Prostate gland (tissue), 2 donors: ENCODE measurements at regions not wholly inside any gene's neighbourhood (a gene's known extent, or its start where the extent isn't known, plus 50 kb on each side); places are given as distances from the start of the nearest gene placed in this dataset.

ENCODE experiments used
- DNase-seq: peaks from one replicate; pipeline ENCODE4 v3.0.0-alpha.2; 2019; ENCODE audit warnings: low spot score
- H3K27ac ChIP-seq, 2 donors: fragments of 200-600 bp; sonication (generic); 2 replicates each; pipeline ENCODE4 v1.5.1; 2017 to 2019
- H3K27me3 ChIP-seq: fragments of 200-600 bp; sonication (generic); replicated peaks from 2 replicates; pipeline ENCODE4 v1.5.1; 2019; ENCODE audit not compliant: insufficient read depth
- H3K36me3 ChIP-seq, 2 donors: fragments of 200-600 bp; sonication (generic); 1 replicate in 1 of 2; 2 replicates in 1 of 2; pipeline versions ENCODE4 v1.5.1 to v1.8.1; 2017 to 2019
- H3K4me1 ChIP-seq: fragments of 200-600 bp; sonication (generic); replicated peaks from 2 replicates; pipeline ENCODE4 v1.5.1; 2019
- H3K4me3 ChIP-seq, 2 donors: fragments of 200-600 bp; sonication (generic); 2 replicates each; pipeline ENCODE4 v1.5.1; 2017 to 2019
- H3K9me3 ChIP-seq: fragments of 200-600 bp; sonication (generic); 2 replicates; pipeline ENCODE4 v1.5.1; 2017
- CTCF ChIP-seq, 4 experiments: fragments of 200-600 bp in 2 of 4; fragments of 450-650 bp in 2 of 4; sonication (generic) in 2 of 4; IDR thresholded peaks; 1 replicate in 3 of 4; 2 replicates in 1 of 4; pipeline ENCODE4 v1.5.1; 2016 to 2019; ENCODE audit warnings: antibody characterized with exemption in 4 of 4, mild to moderate bottlenecking in 2 of 4, moderate library complexity in 2 of 4
- POLR2A ChIP-seq: fragments of 450-650 bp; IDR thresholded peaks from one replicate; pipeline ENCODE4 v1.6.1; 2016; ENCODE audit warnings: antibody characterized with exemption, mild to moderate bottlenecking
- POLR2AphosphoS5 ChIP-seq: sonication (generic); formaldehyde crosslinking; IDR thresholded peaks from one replicate; pipeline ENCODE4 v1.6.1; 2017; ENCODE audit warnings: antibody characterized with exemption
- WGBS: methylation state at CpG from one replicate; pipeline ENCODE4 v1.1.5; 2018; 5-methylcytosine and 5-hydroxymethylcytosine counted together
- intact Hi-C: fragments of 100-400 bp; cut with DNase I; formaldehyde crosslinking; loops from one replicate; pipeline ENCODE4 v1.14.2; 2022

GRCh38 chr5:124816381-124816780, 69.9 kb upstream of the ZNF608 start:
- TF ChIP-seq POLR2A (no peak), POLR2AphosphoS5 (no peak), CTCF (IDR thresholded peaks at IDR 0.05) (no peak)
- no peaks in the 10 kb centered on the region for H3K36me3 ChIP-seq
- intact Hi-C loops = no loop called here
- 61% methylated on average over 7 of the region's 7 CpGs for WGBS
- H3K9me3 ChIP-seq = no peaks in the 10 kb centered on the region
- no peak overlapping the region for H3K27ac ChIP-seq
- no peaks in the 10 kb centered on the region for H3K4me1 ChIP-seq
- no peak overlapping the region for H3K4me3 ChIP-seq
- DNase-seq = no peak
- no peaks in the 10 kb centered on the region for H3K27me3 ChIP-seq

- H3K36me3 ChIP-seq = no peaks in the 10 kb centered on the region
- H3K4me3 ChIP-seq = no peak overlapping the region
- no peak for DNase-seq
- H3K27ac ChIP-seq = no peak overlapping the region
- TF ChIP-seq POLR2A (no peak), POLR2AphosphoS5 (no peak), CTCF (IDR thresholded peaks at IDR 0.05) (no peak)
- intact Hi-C loops = no loop called here
- H3K27me3 ChIP-seq = no peaks in the 10 kb centered on the region
- WGBS = 95% methylated on average over 3 of the region's 3 CpGs
- no peaks in the 10 kb centered on the region for H3K4me1 ChIP-seq
- H3K9me3 ChIP-seq = no peaks in the 10 kb centered on the region
These were observed 72.8 kb upstream of the ZNF608 start for GRCh38 chr5:124819201-124819600.

- intact Hi-C loops = loop anchor here (5.0 to 10.0 kb wide), 2 partner anchors 82 to 660 kb away; no protein-coding TSS in a partner anchor
- Histone ChIP-seq H3K4me1 (no peaks in the 10 kb centered on the region), H3K9me3 (no peaks in the 10 kb centered on the region), H3K4me3 (no peak overlapping the region), H3K27me3 (no peaks in the 10 kb centered on the region), H3K27ac (no peak overlapping the region), H3K36me3 (no peaks in the 10 kb centered on the region)
- WGBS = 93% methylated on average over 2 of the region's 2 CpGs
- DNase-seq = no peak
- TF ChIP-seq POLR2A (no peak), CTCF (IDR thresholded peaks at IDR 0.05) (no peak), POLR2AphosphoS5 (no peak)
These were observed 76.2 kb upstream of the ZNF608 start for GRCh38 chr5:124822647-124823046.

- DNase-seq = no peak
- no peaks in the 10 kb centered on the region for H3K4me1 ChIP-seq
- H3K27me3 ChIP-seq = no peaks in the 10 kb centered on the region
- H3K9me3 ChIP-seq = no peaks in the 10 kb centered on the region
- no peak for TF ChIP-seq POLR2A
- TF ChIP-seq POLR2AphosphoS5 = no peak
- TF ChIP-seq CTCF (IDR thresholded peaks at IDR 0.05) = no peak
- H3K4me3 ChIP-seq = no peak overlapping the region
- H3K36me3 ChIP-seq = no peaks in the 10 kb centered on the region
- intact Hi-C loops = loop anchor here (5.0 to 10.0 kb wide), 2 partner anchors 81 to 659 kb away; no protein-coding TSS in a partner anchor
- 21% methylated on average over 3 of the region's 3 CpGs for WGBS
- no peak overlapping the region for H3K27ac ChIP-seq
These were observed 76.9 kb upstream of the ZNF608 start for GRCh38 chr5:124823380-124823779.

- no peaks in the 10 kb centered on the region for H3K27me3 ChIP-seq
- DNase-seq = no peak
- intact Hi-C loops = loop anchor here (5.0 to 10.0 kb wide), 2 partner anchors 80 to 658 kb away; no protein-coding TSS in a partner anchor
- H3K9me3 ChIP-seq = no peaks in the 10 kb centered on the region
- H3K4me1 ChIP-seq = no peaks in the 10 kb centered on the region
- WGBS = 47% methylated on average over 4 of the region's 4 CpGs
- no peaks in the 10 kb centered on the region for H3K36me3 ChIP-seq
- TF ChIP-seq POLR2AphosphoS5 (no peak), CTCF (IDR thresholded peaks at IDR 0.05) (no peak), POLR2A (no peak)
- H3K4me3 ChIP-seq = no peak overlapping the region
- no peak overlapping the region for H3K27ac ChIP-seq
These were observed 78.3 kb upstream of the ZNF608 start for GRCh38 chr5:124824637-124825158.
